A549 (cell line): ENCODE measurements at regions not wholly inside any gene's neighbourhood (a gene's known extent, or its start where the extent isn't known, plus 50 kb on each side); places are given as distances from the start of the nearest gene placed in this dataset.

ENCODE experiments used
- ATAC-seq, 2 experiments: fragments of 200-7000 bp in 1 of 2; fragments of >200 bp in 1 of 2; cut with Nextera tagmentation in 1 of 2; cut with Tn5 transposase in 1 of 2; 3 replicates each; pipeline versions ENCODE4 v1.8.0 to v1.9.1; 2018 to 2020; ENCODE audit warnings: mild to moderate bottlenecking in 1 of 2, moderate library complexity in 1 of 2
- CTCF ChIA-PET: fragments of 300-600 bp; sonication (Branson Sonifier 250); formaldehyde crosslinking; extraction: SDS; loops from one replicate; lab custom pipeline; 2021; ENCODE audit warnings: antibody characterized with exemption, inconsistent platforms; lab: Yijun Ruan, JAX
- POLR2A ChIA-PET: fragments of 350-600 bp; formaldehyde crosslinking; extraction: SDS; loops from one replicate; lab custom pipeline; 2021; ENCODE audit warnings: antibody characterized with exemption, inconsistent platforms; lab: Yijun Ruan, JAX
- DNase-seq, 2 experiments: peaks; one replicate each; pipeline versions ENCODE4 v3.0.0 to v3.0.0-alpha.2; 2011 to 2016; ENCODE audit warnings: low read depth in 1 of 2, low spot score in 1 of 2
- FAIRE-seq: peaks from 2 replicates; lab custom pipeline; 2011; peaks lifted over from hg19 to GRCh38; lab: Jason Lieb, UNC
- H3K27ac ChIP-seq, 2 experiments: fragments of >200 bp; sonication (Bioruptor Twin); formaldehyde crosslinking; 3 replicates each; pipeline ENCODE4 v1.5.1; 2016 to 2017
- H3K4me1 ChIP-seq: fragments of >200 bp; sonication (Bioruptor Twin); formaldehyde crosslinking; 3 replicates; pipeline ENCODE4 v1.6.1; 2016
- H3K4me2 ChIP-seq: fragments of >200 bp; sonication (Bioruptor Twin); formaldehyde crosslinking; 3 replicates; pipeline ENCODE4 v1.6.1; 2016
- H3K4me3 ChIP-seq: fragments of >200 bp; sonication (Bioruptor Twin); formaldehyde crosslinking; 3 replicates; pipeline ENCODE4 v1.5.1; 2016
- H3K9me3 ChIP-seq: fragments of >200 bp; sonication (Bioruptor Twin); formaldehyde crosslinking; 3 replicates; pipeline ENCODE4 v1.6.1; 2016
- CBX2 ChIP-seq: fragments of 200-600 bp; sonication (generic); IDR thresholded peaks from 2 replicates; pipeline ENCODE4 v1.6.1; 2016; ENCODE audit warnings: low read depth, mild to moderate bottlenecking, borderline replicate concordance
- CBX8 ChIP-seq: fragments of 200-600 bp; sonication (generic); IDR thresholded peaks from 2 replicates; pipeline ENCODE4 v1.6.1; 2016
- CHD2 ChIP-seq: fragments of 150-350 bp; IDR thresholded peaks from 2 replicates; pipeline ENCODE4 v1.6.1; 2014; ENCODE audit warnings: low read length; ENCODE audit not compliant: partially characterized antibody
- CTCF ChIP-seq: fragments of >200 bp; sonication (Bioruptor Twin); formaldehyde crosslinking; IDR thresholded peaks from 3 replicates; pipeline ENCODE4 v1.5.1; 2016
- EHMT2 ChIP-seq: fragments of 200-600 bp; sonication (generic); IDR thresholded peaks from 2 replicates; pipeline ENCODE4 v1.6.1; 2016; ENCODE audit warnings: antibody characterized with exemption, low read depth, mild to moderate bottlenecking, moderate library complexity
- ELK1 ChIP-seq: fragments of 150-350 bp; IDR thresholded peaks from 2 replicates; pipeline ENCODE4 v1.6.1; 2014; ENCODE audit warnings: low read depth, mild to moderate bottlenecking, low read length
- EP300 ChIP-seq, 2 experiments: fragments of >200 bp; sonication (Bioruptor Twin); formaldehyde crosslinking; IDR thresholded peaks; 2 replicates in 1 of 2; 3 replicates in 1 of 2; pipeline ENCODE4 v1.6.1; 2016 to 2017
- FOSB ChIP-seq: fragments of 250-450 bp; sonication (Bioruptor Pico); IDR thresholded peaks from 2 replicates; pipeline ENCODE4 v1.5.0; 2020; ENCODE audit warnings: mild to moderate bottlenecking, moderate library complexity
- GATA3 ChIP-seq: IDR thresholded peaks from 2 replicates; pipeline ENCODE4 v1.6.1; 2012; ENCODE audit warnings: borderline replicate concordance
- HES2 ChIP-seq: fragments of >200 bp; sonication (Bioruptor Twin); formaldehyde crosslinking; IDR thresholded peaks from 2 replicates; pipeline ENCODE4 v1.6.1; 2016
- HMGXB4 ChIP-seq: fragments of 250-450 bp; sonication (Bioruptor Pico); IDR thresholded peaks from 2 replicates; pipeline ENCODE4 v1.5.0; 2021; ENCODE audit warnings: mild to moderate bottlenecking, moderate library complexity, borderline replicate concordance
- HOXA7 ChIP-seq: fragments of 250-450 bp; sonication (Bioruptor Pico); IDR thresholded peaks from 2 replicates; pipeline ENCODE4 v1.5.0; 2020; ENCODE audit warnings: mild to moderate bottlenecking, moderate library complexity
- HOXB13 ChIP-seq: fragments of 250-450 bp; sonication (Bioruptor Pico); IDR thresholded peaks from 2 replicates; pipeline ENCODE4 v1.5.0; 2020; ENCODE audit warnings: low read depth, mild to moderate bottlenecking, moderate library complexity
- JUNB ChIP-seq: fragments of >200 bp; sonication (Bioruptor Twin); formaldehyde crosslinking; IDR thresholded peaks from 2 replicates; pipeline ENCODE4 v1.6.1; 2016
- KDM5A ChIP-seq: fragments of 200-600 bp; sonication (generic); IDR thresholded peaks from 2 replicates; pipeline ENCODE4 v1.6.1; 2016; ENCODE audit warnings: antibody characterized with exemption, mild to moderate bottlenecking
- NFE2L2 ChIP-seq: fragments of 150-350 bp; conservative IDR thresholded peaks from 2 replicates; pipeline ENCODE4 v1.6.1; 2014; ENCODE audit warnings: low read length
- NPAS2 ChIP-seq: fragments of 250-450 bp; sonication (Bioruptor Pico); IDR thresholded peaks from 2 replicates; pipeline ENCODE4 v1.8.0; 2022; ENCODE audit warnings: mild to moderate bottlenecking, moderate library complexity, borderline replicate concordance
- POLR2AphosphoS2 ChIP-seq: conservative IDR thresholded peaks from 2 replicates; pipeline ENCODE4 v1.6.1; 2012; ENCODE audit warnings: low read length, improper control_type of control experiment, inconsistent platforms
- RAD21 ChIP-seq, 2 experiments: fragments of >200 bp in 1 of 2; sonication (Bioruptor Twin) in 1 of 2; formaldehyde crosslinking in 1 of 2; IDR thresholded peaks in 1 of 2; conservative IDR thresholded peaks in 1 of 2; 2 replicates in 1 of 2; 3 replicates in 1 of 2; pipeline ENCODE4 v1.6.1; 2012 to 2018; ENCODE audit warnings: inconsistent platforms in 1 of 2
- RNF2 ChIP-seq: fragments of 200-600 bp; sonication (generic); IDR thresholded peaks from 2 replicates; pipeline ENCODE4 v1.6.1; 2016; ENCODE audit warnings: low read depth, mild to moderate bottlenecking, antibody characterized with exemption, moderate library complexity, borderline replicate concordance
- SMC3 ChIP-seq: fragments of >200 bp; sonication (Bioruptor Twin); formaldehyde crosslinking; IDR thresholded peaks from 3 replicates; pipeline ENCODE4 v1.6.1; 2018; ENCODE audit warnings: inconsistent platforms
- TFCP2L1 ChIP-seq: fragments of 250-450 bp; sonication (Bioruptor Pico); IDR thresholded peaks from 2 replicates; pipeline ENCODE4 v1.5.0; 2021; ENCODE audit warnings: mild to moderate bottlenecking
- USF2 ChIP-seq: fragments of 450-650 bp; IDR thresholded peaks from 2 replicates; pipeline ENCODE4 v1.6.1; 2014; ENCODE audit warnings: antibody characterized with exemption
- WGBS: methylation state at CpG from one replicate; pipeline ENCODE4 v1.1.6; 2017; ENCODE audit errors: missing lambda C conversion rate; 5-methylcytosine and 5-hydroxymethylcytosine counted together

- H3K9me3 ChIP-seq, result no peaks in the 10 kb centered on the region
- CTCF ChIA-PET, result no interaction called here
- H3K4me1 ChIP-seq, result no peaks in the 10 kb centered on the region
- POLR2A ChIA-PET, result no interaction called here
- 12% methylated on average over 3 of the region's 3 CpGs for WGBS
- H3K4me2 ChIP-seq, result no peak overlapping the region
- DNase-seq (no peak), FAIRE-seq (no peak), ATAC-seq (no peak)
- H3K4me3 ChIP-seq, result no peak overlapping the region
- TF ChIP-seq RNF2, result no peak
- TF ChIP-seq HOXB13, result no peak
- TF ChIP-seq KDM5A, result no peak
- H3K27ac ChIP-seq, result no peak overlapping the region
Measured at GRCh38 chr16:65473699-65474098, 351.8 kb upstream of the CDH11 start.

GRCh38 chr16:65469116-65469515 is 347.3 kb upstream of the CDH11 start:
- Histone ChIP-seq H3K4me2 (no peak overlapping the region), H3K4me1 (no peaks in the 10 kb centered on the region), H3K9me3 (no peaks in the 10 kb centered on the region), H3K4me3 (no peak overlapping the region), H3K27ac (no peak overlapping the region)
- FAIRE-seq (no peak), DNase-seq (no peak), ATAC-seq (no peak)
- POLR2A ChIA-PET, result no interaction called here
- CTCF ChIA-PET, result no interaction called here
- 0% methylated on average over 2 of the region's 2 CpGs for WGBS
- no peak for TF ChIP-seq CHD2
- no peak for TF ChIP-seq RAD21 (conservative IDR thresholded peaks at IDR 0.05 in 1 of 2, IDR thresholded peaks at IDR 0.05 in 1 of 2)
- no peak for TF ChIP-seq EHMT2
- no peak for TF ChIP-seq HOXB13
- TF ChIP-seq ELK1, result no peak
- TF ChIP-seq POLR2AphosphoS2, result no peak
- no peak for TF ChIP-seq USF2
- no peak for TF ChIP-seq CBX8

- POLR2A ChIA-PET, result no interaction called here
- H3K4me3 ChIP-seq, result no peak overlapping the region
- no peak for DNase-seq
- no peak overlapping the region for H3K4me2 ChIP-seq
- CTCF ChIA-PET, result no interaction called here
- H3K4me1 ChIP-seq, result no peaks in the 10 kb centered on the region
- ATAC-seq, result no peak
- no peak for FAIRE-seq
- TF ChIP-seq FOSB (no peak), EP300 (IDR thresholded peaks at IDR 0.05) (no peak), ELK1 (no peak), NFE2L2 (no peak), GATA3 (no peak), JUNB (no peak), CTCF (no peak), HES2 (no peak), TFCP2L1 (no peak), NPAS2 (no peak), HOXA7 (CRISPR knock-in tag) (no peak), CBX2 (no peak), HMGXB4 (CRISPR knock-in tag) (no peak), SMC3 (no peak), KDM5A (no peak)
- no peaks in the 10 kb centered on the region for H3K9me3 ChIP-seq
- WGBS, result 0% methylated on average over 1 of the region's 1 CpG
- no peak overlapping the region for H3K27ac ChIP-seq
Measured at GRCh38 chr16:65468133-65468532, 346.3 kb upstream of the CDH11 start.
